Fibroblast of lung (primary cell): ENCODE measurements at regions not wholly inside any gene's neighbourhood (a gene's known extent, or its start where the extent isn't known, plus 50 kb on each side); places are given as distances from the start of the nearest gene placed in this dataset.

Experiments used
- EZH2 ChIP-seq: IDR thresholded peaks from 2 replicates; pipeline ENCODE4 v1.5.1; 2012; ENCODE audit warnings: low read length, control low read depth, mild to moderate bottlenecking; ENCODE audit errors: missing control alignments
- TF ChIP-seq, protein P1 (sequence below), 2 donors: IDR thresholded peaks in 1 of 2; conservative IDR thresholded peaks in 1 of 2; 1 replicate in 1 of 2; 2 replicates in 1 of 2; pipeline ENCODE4 v1.5.1; 2011 to 2012; ENCODE audit warnings: low read length in 2 of 2, control low read depth in 1 of 2, inconsistent platforms in 1 of 2, low read depth in 1 of 2, mild to moderate bottlenecking in 1 of 2

DNA sequence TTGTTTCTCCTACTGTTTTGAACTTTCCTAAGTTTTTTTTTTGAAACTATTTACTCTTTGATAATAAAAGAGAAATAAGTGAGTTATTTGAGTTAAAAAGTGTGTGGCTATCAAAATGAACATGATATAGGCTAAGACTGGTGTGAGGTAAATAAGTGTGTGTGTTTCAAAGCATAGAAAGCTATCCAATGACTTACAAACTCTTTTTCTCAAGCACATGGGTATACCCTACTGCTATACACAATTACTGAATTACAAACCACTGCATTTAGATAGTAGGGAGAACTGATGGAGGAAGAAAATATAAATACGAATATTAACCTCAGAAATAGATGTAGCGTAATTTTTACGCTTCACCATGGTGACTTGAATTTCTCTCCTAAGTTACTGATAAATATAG is 305.8 kb upstream of the ANXA10 start:
- TF ChIP-seq, protein P1, sequence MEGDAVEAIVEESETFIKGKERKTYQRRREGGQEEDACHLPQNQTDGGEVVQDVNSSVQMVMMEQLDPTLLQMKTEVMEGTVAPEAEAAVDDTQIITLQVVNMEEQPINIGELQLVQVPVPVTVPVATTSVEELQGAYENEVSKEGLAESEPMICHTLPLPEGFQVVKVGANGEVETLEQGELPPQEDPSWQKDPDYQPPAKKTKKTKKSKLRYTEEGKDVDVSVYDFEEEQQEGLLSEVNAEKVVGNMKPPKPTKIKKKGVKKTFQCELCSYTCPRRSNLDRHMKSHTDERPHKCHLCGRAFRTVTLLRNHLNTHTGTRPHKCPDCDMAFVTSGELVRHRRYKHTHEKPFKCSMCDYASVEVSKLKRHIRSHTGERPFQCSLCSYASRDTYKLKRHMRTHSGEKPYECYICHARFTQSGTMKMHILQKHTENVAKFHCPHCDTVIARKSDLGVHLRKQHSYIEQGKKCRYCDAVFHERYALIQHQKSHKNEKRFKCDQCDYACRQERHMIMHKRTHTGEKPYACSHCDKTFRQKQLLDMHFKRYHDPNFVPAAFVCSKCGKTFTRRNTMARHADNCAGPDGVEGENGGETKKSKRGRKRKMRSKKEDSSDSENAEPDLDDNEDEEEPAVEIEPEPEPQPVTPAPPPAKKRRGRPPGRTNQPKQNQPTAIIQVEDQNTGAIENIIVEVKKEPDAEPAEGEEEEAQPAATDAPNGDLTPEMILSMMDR (conservative IDR thresholded peaks at IDR 0.05 in 1 of 2, IDR thresholded peaks at IDR 0.05 in 1 of 2; ENCODE audit: low read depth in 1 of 2, low read length in 2 of 2) = no peak
- no peak for TF ChIP-seq EZH2
